A673 (cell line): ENCODE measurements at regions not wholly inside any gene's neighbourhood (a gene's known extent, or its start where the extent isn't known, plus 50 kb on each side); places are given as distances from the start of the nearest gene placed in this dataset.

Experiments
- BruUV-seq: library from RNA; stranded (reverse); fragments of 400-500 nt; replicated peaks from 2 replicates; lab custom pipeline; 2021; lab: Mats Ljungman, UMichigan
- CTCF ChIA-PET: fragments of 300-600 bp; sonication (Branson Sonifier 250); formaldehyde crosslinking; loops from one replicate; lab custom pipeline; 2022; ENCODE audit warnings: antibody characterized with exemption; lab: Charles Lee
- POLR2A ChIA-PET: fragments of 300-600 bp; sonication (Branson Sonifier 250); formaldehyde crosslinking; loops from one replicate; lab custom pipeline; 2022; ENCODE audit warnings: antibody characterized with exemption; ENCODE audit not compliant: low non-redundant PET; lab: Charles Lee
- DNase-seq: peaks from one replicate; pipeline ENCODE4 v3.0.0-alpha.2; 2015; ENCODE audit warnings: low spot score
- H3K27ac ChIP-seq: fragments of 200-600 bp; sonication (generic); 2 replicates; pipeline ENCODE4 v1.5.1; 2016; ENCODE audit warnings: mixed run types, low read depth, mild to moderate bottlenecking, mixed read lengths, antibody characterized with exemption, low read length; ENCODE audit not compliant: poor library complexity, severe bottlenecking
- H3K27me3 ChIP-seq: fragments of 200-600 bp; sonication (generic); replicated peaks from 2 replicates; pipeline ENCODE4 v1.6.1; 2017; ENCODE audit warnings: mixed run types, low read depth, mild to moderate bottlenecking, mixed read lengths, antibody characterized with exemption, low read length; ENCODE audit not compliant: insufficient read depth, poor library complexity
- H3K36me3 ChIP-seq: fragments of 200-600 bp; sonication (generic); 2 replicates; pipeline ENCODE4 v1.6.1; 2016; ENCODE audit warnings: mixed run types, mild to moderate bottlenecking, mixed read lengths, antibody characterized with exemption, low read length; ENCODE audit not compliant: insufficient read depth, poor library complexity, severe bottlenecking
- H3K4me1 ChIP-seq: fragments of 200-600 bp; sonication (generic); 2 replicates; pipeline ENCODE4 v1.6.1; 2017; ENCODE audit warnings: mixed run types, mild to moderate bottlenecking, mixed read lengths, antibody characterized with exemption, low read length; ENCODE audit not compliant: insufficient read depth, poor library complexity, severe bottlenecking
- H3K4me3 ChIP-seq: fragments of 200-600 bp; sonication (generic); 2 replicates; pipeline ENCODE4 v1.5.1; 2016; ENCODE audit warnings: low read depth, mixed run types, mild to moderate bottlenecking, mixed read lengths, low read length; ENCODE audit not compliant: poor library complexity, severe bottlenecking
- H3K9me3 ChIP-seq: fragments of 200-600 bp; sonication (generic); 2 replicates; pipeline ENCODE4 v1.6.1; 2016; ENCODE audit warnings: mixed run types, low read depth, mild to moderate bottlenecking, mixed read lengths, antibody characterized with exemption, low read length; ENCODE audit not compliant: poor library complexity, severe bottlenecking
- EZH2 ChIP-seq: fragments of 200-600 bp; sonication (generic); IDR thresholded peaks from 2 replicates; pipeline ENCODE4 v1.6.1; 2017; ENCODE audit warnings: borderline replicate concordance, low read depth, mild to moderate bottlenecking, mixed read lengths, antibody characterized with exemption, low read length; ENCODE audit not compliant: poor library complexity, severe bottlenecking
- intact Hi-C: fragments of 100-400 bp; cut with micrococcal nuclease; formaldehyde crosslinking; loops from one replicate; pipeline ENCODE4 v1.10.0; 2022; ENCODE audit not compliant: unreplicated experiment
- TF ChIP-seq, protein P1 (sequence below): fragments of 300-800, 200-600 bp; sonication (generic); conservative IDR thresholded peaks from 2 replicates; pipeline ENCODE4 v1.5.1; 2017; ENCODE audit warnings: low read depth, mild to moderate bottlenecking, antibody characterized with exemption, low read length, moderate library complexity, mixed read lengths

DNA sequence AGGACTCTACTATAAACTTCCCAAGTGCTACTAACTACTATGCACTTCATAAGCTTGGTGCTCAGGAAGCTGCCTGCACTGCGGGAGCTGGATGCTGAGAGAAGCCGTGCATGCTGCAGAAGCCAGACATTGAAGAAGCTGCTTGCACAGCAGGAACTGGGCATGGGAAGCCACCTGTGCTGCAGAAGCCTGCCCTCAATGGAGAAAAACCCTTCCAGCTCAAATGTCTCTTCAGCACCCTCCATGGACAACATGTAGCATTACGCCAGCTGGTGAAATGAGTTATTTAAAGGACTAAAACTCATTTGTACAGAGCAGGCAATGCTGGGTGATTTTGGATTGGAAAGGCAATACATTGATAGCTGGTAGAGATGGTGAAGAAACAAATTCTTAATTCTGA lies 247.2 kb downstream of the KIF4B start:
- Histone ChIP-seq H3K4me1 (no peaks in the 10 kb centered on the region), H3K27me3 (no peaks in the 10 kb centered on the region), H3K27ac (no peak overlapping the region), H3K9me3 (no peaks in the 10 kb centered on the region), H3K4me3 (no peak overlapping the region), H3K36me3 (no peaks in the 10 kb centered on the region)
- peak; percentile 53 for DNase-seq
- BruUV-seq, result no TSS peak
- ChIA-PET CTCF (interaction anchor here (1.1 kb wide), 1 partner anchor 121 kb away, joined by 3 read pairs; no protein-coding TSS in a partner anchor), POLR2A (no interaction called here)
- TF ChIP-seq EZH2, result no peak
- TF ChIP-seq, protein P1, sequence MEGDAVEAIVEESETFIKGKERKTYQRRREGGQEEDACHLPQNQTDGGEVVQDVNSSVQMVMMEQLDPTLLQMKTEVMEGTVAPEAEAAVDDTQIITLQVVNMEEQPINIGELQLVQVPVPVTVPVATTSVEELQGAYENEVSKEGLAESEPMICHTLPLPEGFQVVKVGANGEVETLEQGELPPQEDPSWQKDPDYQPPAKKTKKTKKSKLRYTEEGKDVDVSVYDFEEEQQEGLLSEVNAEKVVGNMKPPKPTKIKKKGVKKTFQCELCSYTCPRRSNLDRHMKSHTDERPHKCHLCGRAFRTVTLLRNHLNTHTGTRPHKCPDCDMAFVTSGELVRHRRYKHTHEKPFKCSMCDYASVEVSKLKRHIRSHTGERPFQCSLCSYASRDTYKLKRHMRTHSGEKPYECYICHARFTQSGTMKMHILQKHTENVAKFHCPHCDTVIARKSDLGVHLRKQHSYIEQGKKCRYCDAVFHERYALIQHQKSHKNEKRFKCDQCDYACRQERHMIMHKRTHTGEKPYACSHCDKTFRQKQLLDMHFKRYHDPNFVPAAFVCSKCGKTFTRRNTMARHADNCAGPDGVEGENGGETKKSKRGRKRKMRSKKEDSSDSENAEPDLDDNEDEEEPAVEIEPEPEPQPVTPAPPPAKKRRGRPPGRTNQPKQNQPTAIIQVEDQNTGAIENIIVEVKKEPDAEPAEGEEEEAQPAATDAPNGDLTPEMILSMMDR, result peak; percentile 48
- intact Hi-C loops, result loop anchor here (5.0 kb wide), 2 partner anchors 123 to 288 kb away; no protein-coding TSS in a partner anchor

DNA sequence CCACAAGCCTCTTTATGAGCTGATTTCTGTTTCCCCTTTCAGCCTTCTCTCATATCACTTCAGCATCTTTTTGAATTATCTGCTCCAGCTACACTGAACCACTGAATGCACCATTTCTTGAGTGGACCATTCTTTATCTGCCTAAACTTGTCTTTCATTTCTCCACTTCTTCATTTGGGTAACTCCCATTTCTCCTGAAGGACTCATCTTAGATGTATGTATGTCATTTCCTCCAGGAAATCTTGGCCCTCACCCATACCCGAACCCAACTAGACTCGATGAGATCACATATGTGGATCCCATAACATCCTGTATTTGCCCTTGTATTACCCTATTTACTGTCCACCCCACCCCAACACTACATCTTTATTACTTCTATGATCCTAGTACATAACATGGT lies 249.8 kb downstream of the KIF4B start:
- ChIA-PET POLR2A (no interaction called here), CTCF (no interaction called here)
- H3K4me1 ChIP-seq, result no peaks in the 10 kb centered on the region
- H3K27ac ChIP-seq, result no peak overlapping the region
- TF ChIP-seq EZH2, result no peak
- TF ChIP-seq, protein P1, result no peak
- BruUV-seq, result no TSS peak
- H3K9me3 ChIP-seq, result no peaks in the 10 kb centered on the region
- no peaks in the 10 kb centered on the region for H3K27me3 ChIP-seq
- DNase-seq, result no peak
- H3K36me3 ChIP-seq, result no peaks in the 10 kb centered on the region
- intact Hi-C loops, result loop anchor here (5.0 kb wide), 2 partner anchors 126 to 291 kb away; no protein-coding TSS in a partner anchor
- no peak overlapping the region for H3K4me3 ChIP-seq

DNA sequence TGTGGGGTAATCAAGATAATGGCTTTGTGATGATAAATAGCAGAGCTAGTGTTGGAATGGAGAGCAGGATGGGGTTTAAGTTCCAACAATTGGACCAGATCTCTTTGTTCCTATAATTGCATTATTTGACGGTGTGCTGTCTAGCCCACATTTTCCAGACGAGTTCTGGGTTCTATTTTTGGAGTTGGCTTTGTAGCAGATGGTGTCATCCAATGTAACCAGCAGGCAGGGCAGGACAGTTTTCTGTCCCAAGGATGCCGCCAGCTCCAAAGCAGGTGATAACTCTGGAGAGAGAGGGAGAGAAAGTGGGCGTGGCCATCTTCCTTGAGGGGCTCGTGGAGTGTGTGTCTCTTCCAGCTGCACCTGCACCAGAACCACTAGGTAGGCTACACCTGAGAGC lies 251.3 kb downstream of the KIF4B start:
- DNase-seq, result no peak
- POLR2A ChIA-PET, result no interaction called here
- intact Hi-C loops, result loop anchor here (5.0 kb wide), 2 partner anchors 128 to 293 kb away; no protein-coding TSS in a partner anchor
- Histone ChIP-seq H3K27me3 (no peaks in the 10 kb centered on the region), H3K27ac (no peak overlapping the region), H3K36me3 (no peaks in the 10 kb centered on the region), H3K9me3 (no peaks in the 10 kb centered on the region), H3K4me1 (no peaks in the 10 kb centered on the region), H3K4me3 (no peak overlapping the region)
- BruUV-seq, result no TSS peak
- CTCF ChIA-PET, result no interaction called here
- TF ChIP-seq, protein P1, result no peak
- TF ChIP-seq EZH2, result no peak
